ENCODE measurements at regions not wholly inside any gene's neighbourhood (a gene's known extent, or its start where the extent isn't known, plus 50 kb on each side); places are given as distances from the start of the nearest gene placed in this dataset.

DNA sequence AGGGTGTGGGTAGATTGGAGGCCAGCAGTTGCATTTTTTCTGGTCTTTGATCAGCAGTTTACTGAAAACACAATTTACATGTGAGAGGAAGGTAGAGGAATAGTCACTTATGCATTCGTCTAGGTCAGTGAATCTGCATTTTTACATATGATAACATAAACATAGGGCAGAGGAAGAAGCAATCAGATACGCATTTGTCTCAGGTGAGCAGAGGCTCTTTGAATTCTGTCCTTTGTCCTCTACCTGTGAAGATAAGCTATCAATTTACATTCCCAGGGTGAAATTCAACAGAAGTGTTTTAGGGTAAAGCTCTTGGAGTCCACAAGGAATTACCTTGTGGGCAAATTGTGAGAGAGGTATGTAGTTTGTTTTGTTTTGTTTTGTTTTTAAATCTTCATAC lies 306.5 kb downstream of the MAGEB5 start:
- TF ChIP-seq EZH2 (IDR thresholded peaks at IDR 0.05; ENCODE audit: borderline replicate concordance, low read length) = no peak
- TF ChIP-seq, protein P1, sequence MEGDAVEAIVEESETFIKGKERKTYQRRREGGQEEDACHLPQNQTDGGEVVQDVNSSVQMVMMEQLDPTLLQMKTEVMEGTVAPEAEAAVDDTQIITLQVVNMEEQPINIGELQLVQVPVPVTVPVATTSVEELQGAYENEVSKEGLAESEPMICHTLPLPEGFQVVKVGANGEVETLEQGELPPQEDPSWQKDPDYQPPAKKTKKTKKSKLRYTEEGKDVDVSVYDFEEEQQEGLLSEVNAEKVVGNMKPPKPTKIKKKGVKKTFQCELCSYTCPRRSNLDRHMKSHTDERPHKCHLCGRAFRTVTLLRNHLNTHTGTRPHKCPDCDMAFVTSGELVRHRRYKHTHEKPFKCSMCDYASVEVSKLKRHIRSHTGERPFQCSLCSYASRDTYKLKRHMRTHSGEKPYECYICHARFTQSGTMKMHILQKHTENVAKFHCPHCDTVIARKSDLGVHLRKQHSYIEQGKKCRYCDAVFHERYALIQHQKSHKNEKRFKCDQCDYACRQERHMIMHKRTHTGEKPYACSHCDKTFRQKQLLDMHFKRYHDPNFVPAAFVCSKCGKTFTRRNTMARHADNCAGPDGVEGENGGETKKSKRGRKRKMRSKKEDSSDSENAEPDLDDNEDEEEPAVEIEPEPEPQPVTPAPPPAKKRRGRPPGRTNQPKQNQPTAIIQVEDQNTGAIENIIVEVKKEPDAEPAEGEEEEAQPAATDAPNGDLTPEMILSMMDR (IDR thresholded peaks at IDR 0.05; ENCODE audit: low read length) = no peak
- H3K79me2 ChIP-seq (ENCODE audit: insufficient read depth, low read length) = no peaks in the 10 kb centered on the region
- no peak overlapping the region for H3K4me3 ChIP-seq (ENCODE audit: low read depth, low read length, poor library complexity, severe bottlenecking)
- no peak overlapping the region for H3K9ac ChIP-seq (ENCODE audit: low read length)
- H3K9me2 ChIP-seq (ENCODE audit: low read depth, low read length) = no peaks in the 10 kb centered on the region
- no peak overlapping the region for H2AFZ ChIP-seq (ENCODE audit: low read length)
- H3K27me3 ChIP-seq (ENCODE audit: insufficient read depth, low read length) = no peaks in the 10 kb centered on the region
- H3K4me2 ChIP-seq (ENCODE audit: low read length) = no peak overlapping the region
- no peaks in the 10 kb centered on the region for H3K36me3 ChIP-seq (ENCODE audit: insufficient read depth, low read length)
- H3K4me1 ChIP-seq (ENCODE audit: insufficient read depth, low read length, severe bottlenecking) = no peaks in the 10 kb centered on the region
- H4K20me1 ChIP-seq (ENCODE audit: insufficient read depth, low read length) = no peaks in the 10 kb centered on the region
- no peaks in the 10 kb centered on the region for H3K9me3 ChIP-seq (ENCODE audit: low read length)
- H3F3A ChIP-seq (ENCODE audit: insufficient read depth, low read length) = no peaks in the 10 kb centered on the region
- H3K27ac ChIP-seq (ENCODE audit: low read depth, low read length, poor library complexity, severe bottlenecking) = no peak overlapping the region

DNA sequence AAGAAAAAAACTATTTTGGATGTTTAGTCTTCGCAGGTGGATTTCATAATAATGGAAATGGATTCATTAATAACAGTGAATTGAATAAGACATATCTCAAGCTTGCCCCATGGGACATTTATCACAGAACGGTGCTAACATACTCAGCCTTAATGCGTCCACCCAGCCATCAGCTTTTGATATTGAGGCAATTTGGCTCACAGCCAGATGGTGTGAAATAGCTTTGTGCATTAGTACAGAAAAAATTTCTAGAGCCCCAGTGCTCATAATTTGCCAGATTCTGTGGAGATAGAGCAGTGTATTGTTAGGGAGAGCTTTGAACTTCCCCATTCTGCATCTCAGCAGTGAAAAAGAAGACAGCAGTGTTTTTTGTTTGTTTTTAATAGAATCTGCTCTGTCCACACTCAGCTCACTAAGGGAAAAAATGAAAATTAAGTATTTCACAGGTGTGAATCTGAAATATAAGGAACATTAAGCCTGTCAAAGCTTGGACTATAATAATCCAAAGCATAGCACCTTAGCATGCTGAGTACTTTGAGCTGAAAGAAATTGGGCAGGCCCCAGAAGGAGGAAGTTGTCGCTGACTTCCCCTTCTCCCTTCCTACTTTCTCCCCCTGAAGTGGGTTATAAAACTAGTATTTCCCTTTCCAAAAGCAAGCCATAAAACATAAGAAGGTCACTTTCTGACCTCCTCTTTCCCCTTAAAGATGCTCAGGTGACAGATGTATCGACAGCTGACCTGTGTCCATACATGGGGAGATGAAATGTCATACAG lies 295.8 kb downstream of the MAGEB5 start:
- Histone ChIP-seq H3K4me3 (ENCODE audit: low read depth, low read length, poor library complexity, severe bottlenecking) (no peak overlapping the region), H3K4me1 (ENCODE audit: insufficient read depth, low read length, severe bottlenecking) (peaks cover 9% of the 10 kb centered on the region), H3K9me2 (ENCODE audit: low read depth, low read length) (no peaks in the 10 kb centered on the region), H2AFZ (ENCODE audit: low read length) (no peak overlapping the region), H3K9me3 (ENCODE audit: low read length) (no peaks in the 10 kb centered on the region), H3K4me2 (ENCODE audit: low read length) (no peak overlapping the region; the same call in 1 of the 2 replicates), H4K20me1 (ENCODE audit: insufficient read depth, low read length) (no peaks in the 10 kb centered on the region), H3K27ac (ENCODE audit: low read depth, low read length, poor library complexity, severe bottlenecking) (no peak overlapping the region), H3F3A (ENCODE audit: insufficient read depth, low read length) (no peaks in the 10 kb centered on the region), H3K79me2 (ENCODE audit: insufficient read depth, low read length) (no peaks in the 10 kb centered on the region), H3K36me3 (ENCODE audit: insufficient read depth, low read length) (no peaks in the 10 kb centered on the region), H3K27me3 (ENCODE audit: insufficient read depth, low read length) (no peaks in the 10 kb centered on the region), H3K9ac (ENCODE audit: low read length) (no peak overlapping the region)
- TF ChIP-seq, protein P1 (IDR thresholded peaks at IDR 0.05; ENCODE audit: low read length) = no peak
- TF ChIP-seq EZH2 (IDR thresholded peaks at IDR 0.05; ENCODE audit: borderline replicate concordance, low read length) = no peak

DNA sequence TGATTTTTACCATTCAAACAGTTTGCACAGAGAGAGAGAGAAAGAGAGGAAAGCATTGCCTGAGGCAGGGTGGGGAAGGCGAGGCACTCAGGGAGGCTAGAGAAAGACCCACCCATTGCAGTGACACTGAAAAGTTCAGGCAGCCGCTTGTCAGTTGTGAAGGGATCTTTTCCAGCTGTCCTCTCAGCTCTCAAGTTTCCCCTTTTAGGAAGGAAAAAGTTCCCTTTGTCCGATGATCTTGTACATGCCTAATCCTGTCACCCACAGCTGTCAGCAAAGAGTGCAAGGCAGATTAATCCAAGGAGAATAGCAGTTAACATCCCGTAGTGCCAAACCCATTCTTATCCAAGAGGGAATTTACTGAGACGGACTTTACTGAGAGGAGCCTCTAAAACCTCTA lies 255.0 kb downstream of the MAGEB5 start:
- no peak overlapping the region for H3K4me3 ChIP-seq (ENCODE audit: low read depth, low read length, poor library complexity, severe bottlenecking)
- no peaks in the 10 kb centered on the region for H3K9me3 ChIP-seq (ENCODE audit: low read length)
- H3K9ac ChIP-seq (ENCODE audit: low read length) = no peak overlapping the region
- no peak overlapping the region for H2AFZ ChIP-seq (ENCODE audit: low read length)
- no peak overlapping the region for H3K4me2 ChIP-seq (ENCODE audit: low read length)
- no peaks in the 10 kb centered on the region for H3K4me1 ChIP-seq (ENCODE audit: insufficient read depth, low read length, severe bottlenecking)
- no peaks in the 10 kb centered on the region for H3K9me2 ChIP-seq (ENCODE audit: low read depth, low read length)
- no peak for TF ChIP-seq EZH2 (IDR thresholded peaks at IDR 0.05; ENCODE audit: borderline replicate concordance, low read length)
- TF ChIP-seq, protein P1 (IDR thresholded peaks at IDR 0.05; ENCODE audit: low read length) = no peak
- H3K27me3 ChIP-seq (ENCODE audit: insufficient read depth, low read length) = no peaks in the 10 kb centered on the region
- H4K20me1 ChIP-seq (ENCODE audit: insufficient read depth, low read length) = no peaks in the 10 kb centered on the region
- H3K27ac ChIP-seq (ENCODE audit: low read depth, low read length, poor library complexity, severe bottlenecking) = no peak overlapping the region
- no peaks in the 10 kb centered on the region for H3F3A ChIP-seq (ENCODE audit: insufficient read depth, low read length)
- H3K79me2 ChIP-seq (ENCODE audit: insufficient read depth, low read length) = no peaks in the 10 kb centered on the region
- no peaks in the 10 kb centered on the region for H3K36me3 ChIP-seq (ENCODE audit: insufficient read depth, low read length)

Data from OCI-LY1 (cell line).